CD4-positive, alpha-beta T cell treated with Interleukin-2 at 100 ng/mL for 4 hours (primary cell): ENCODE measurements at regions not wholly inside any gene's neighbourhood (a gene's known extent, or its start where the extent isn't known, plus 50 kb on each side); places are given as distances from the start of the nearest gene placed in this dataset.

Experiments
- DNase-seq: peaks from one replicate; pipeline ENCODE4 v3.0.0-alpha.2; 2020; ENCODE audit warnings: low spot score

- DNase-seq, result no peak
Measured at GRCh38 chr11:25980091-25980490, 351.8 kb upstream of the ANO3 start.

- no peak for DNase-seq
Measured at GRCh38 chr11:25981998-25982397, 349.9 kb upstream of the ANO3 start.

GRCh38 chr11:25983280-25983679 is 348.6 kb upstream of the ANO3 start:
- no peak for DNase-seq

- DNase-seq, result no peak
Measured at GRCh38 chr11:25988178-25988577, 343.8 kb upstream of the ANO3 start.

- no peak for DNase-seq
Measured at GRCh38 chr11:25990406-25990805, 341.5 kb upstream of the ANO3 start.

GRCh38 chr11:25991476-25991875 is 340.5 kb upstream of the ANO3 start:
- no peak for DNase-seq

- DNase-seq, result no peak
Measured at GRCh38 chr11:25992294-25992693, 339.6 kb upstream of the ANO3 start.

- DNase-seq, result no peak
Measured at GRCh38 chr11:25993016-25993415, 338.9 kb upstream of the ANO3 start.

GRCh38 chr11:26011474-26011873 is 320.5 kb upstream of the ANO3 start:
- no peak for DNase-seq

GRCh38 chr11:26014456-26015115 is 317.3 kb upstream of the ANO3 start:
- no peak for DNase-seq

GRCh38 chr11:26017322-26017860 is 314.5 kb upstream of the ANO3 start:
- DNase-seq, result no peak

- no peak for DNase-seq
Measured at GRCh38 chr11:26017903-26018302, 314.0 kb upstream of the ANO3 start.

GRCh38 chr11:26018336-26018735 is 313.6 kb upstream of the ANO3 start:
- no peak for DNase-seq

GRCh38 chr11:26019386-26019785 is 312.5 kb upstream of the ANO3 start:
- DNase-seq, result no peak

- DNase-seq, result no peak
Measured at GRCh38 chr11:26021017-26021416, 310.9 kb upstream of the ANO3 start.

- DNase-seq, result no peak
Measured at GRCh38 chr11:26023057-26023456, 308.9 kb upstream of the ANO3 start.

GRCh38 chr11:26025676-26026075 is 306.3 kb upstream of the ANO3 start:
- no peak for DNase-seq

- DNase-seq, result no peak
Measured at GRCh38 chr11:26026078-26026477, 305.9 kb upstream of the ANO3 start.

- DNase-seq, result no peak
Measured at GRCh38 chr11:26027887-26028286, 304.0 kb upstream of the ANO3 start.

- no peak for DNase-seq
Measured at GRCh38 chr11:26028393-26028911, 303.5 kb upstream of the ANO3 start.

GRCh38 chr11:26030399-26030798 is 301.5 kb upstream of the ANO3 start:
- no peak for DNase-seq

- DNase-seq, result no peak
Measured at GRCh38 chr11:26032241-26032640, 299.7 kb upstream of the ANO3 start.

GRCh38 chr11:26035696-26036095 is 296.2 kb upstream of the ANO3 start:
- DNase-seq, result no peak

- DNase-seq, result no peak
Measured at GRCh38 chr11:26037716-26038115, 294.2 kb upstream of the ANO3 start.
